ENCODE measurements at regions not wholly inside any gene's neighbourhood (a gene's known extent, or its start where the extent isn't known, plus 50 kb on each side); places are given as distances from the start of the nearest gene placed in this dataset.
"Not testable (repeated sequence)": the region's sequence is repeated elsewhere in the genome, so short reads cannot be mapped to it uniquely, and the experiment has no call there.

DNA sequence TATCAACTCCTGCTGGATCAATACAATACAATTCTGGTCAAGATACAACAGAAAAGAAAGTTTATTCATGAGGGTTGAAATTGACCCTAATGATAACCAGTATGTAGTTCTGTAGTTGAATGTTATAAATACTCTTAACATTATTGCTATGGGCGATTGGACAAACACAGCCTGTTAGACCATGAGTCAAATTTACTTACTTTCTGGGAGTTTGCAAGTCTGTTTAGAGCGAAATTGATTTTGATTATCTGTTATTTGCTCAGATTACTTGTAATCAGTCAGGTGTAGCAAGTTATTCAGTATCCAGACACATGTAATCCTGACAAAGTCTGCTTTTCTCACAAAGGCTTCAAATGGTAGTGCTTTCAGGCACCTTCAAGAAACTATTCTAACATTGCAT is 216.6 kb upstream of the B3GALT2 start:
- no peak for DNase-seq

DNA sequence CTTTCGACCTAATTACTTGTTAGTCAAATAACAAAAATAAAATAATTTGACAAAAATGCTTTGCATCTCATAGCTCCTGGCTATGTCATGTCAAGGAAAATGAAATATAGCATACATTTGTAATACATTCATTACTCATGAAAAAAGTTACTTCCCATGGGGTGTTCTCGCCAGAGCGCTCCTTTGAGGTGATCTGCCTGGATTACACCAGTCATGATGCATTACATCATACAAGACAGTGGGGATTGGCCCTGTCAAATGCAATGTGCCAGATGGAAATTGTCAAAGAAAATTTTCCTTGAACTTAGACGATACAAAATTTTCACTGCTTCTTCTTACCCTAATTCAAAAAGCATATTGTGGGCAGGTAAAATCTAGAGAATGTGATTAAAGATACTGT is 215.6 kb upstream of the B3GALT2 start:
- no peak for DNase-seq

DNA sequence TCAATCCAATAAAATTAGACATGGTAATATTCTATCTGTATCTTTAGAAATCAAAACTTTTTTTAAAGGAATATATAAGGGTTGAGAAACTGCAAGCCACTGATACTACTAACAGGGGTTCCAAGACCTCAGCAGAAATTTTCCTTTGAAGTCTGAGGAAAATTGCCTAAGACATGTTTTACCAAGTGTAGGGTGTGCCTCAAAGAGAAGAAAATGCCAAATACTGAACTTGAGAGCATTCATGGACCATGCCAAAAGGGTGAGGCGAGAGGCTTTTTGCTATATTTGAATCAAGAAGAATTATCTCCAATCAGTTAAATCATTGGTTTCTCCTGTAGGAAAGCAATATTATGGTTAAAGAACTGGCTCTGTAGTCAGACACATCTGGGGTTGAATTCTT is 207.9 kb upstream of the B3GALT2 start:
- DNase-seq = no peak

DNA sequence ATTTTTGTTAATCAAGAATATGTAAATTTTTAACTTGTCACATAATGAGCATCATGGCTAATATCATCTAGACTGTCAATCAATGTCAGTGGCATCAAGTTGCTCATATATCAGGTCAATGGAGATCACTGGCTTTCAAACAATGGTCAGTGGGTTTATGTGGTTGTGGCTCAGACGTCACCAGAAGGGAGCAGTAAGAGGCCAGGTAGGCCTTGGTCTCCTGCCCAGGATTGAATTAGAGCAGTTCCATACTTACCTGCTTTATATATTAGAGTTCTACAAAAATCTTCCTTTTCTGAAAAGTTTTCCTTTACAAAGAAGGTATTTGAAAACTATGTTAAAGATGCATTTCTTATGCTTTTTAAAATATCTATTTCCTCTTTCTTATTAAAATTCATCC is 206.3 kb upstream of the B3GALT2 start:
- DNase-seq = no peak

DNA sequence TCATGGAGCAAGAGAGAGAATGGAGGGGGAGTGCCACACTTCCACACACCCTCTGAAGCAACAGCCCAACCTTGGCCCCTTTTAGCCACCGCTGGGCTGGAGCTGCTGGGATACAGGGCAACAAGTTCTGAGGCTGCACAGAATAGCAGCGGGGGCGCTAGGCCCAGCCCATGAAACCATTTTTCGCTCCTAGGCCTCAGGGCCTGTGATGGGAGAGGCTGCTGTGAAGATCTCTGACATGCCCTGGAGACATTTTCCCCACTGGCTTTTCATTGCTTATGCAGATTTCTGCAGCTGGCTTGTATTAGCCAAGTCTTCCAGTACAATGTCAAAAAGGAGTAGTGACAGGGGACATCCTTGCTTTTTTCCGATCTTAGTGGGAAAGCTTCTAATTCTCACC is 202.3 kb upstream of the B3GALT2 start:
- no peak for DNase-seq

DNA sequence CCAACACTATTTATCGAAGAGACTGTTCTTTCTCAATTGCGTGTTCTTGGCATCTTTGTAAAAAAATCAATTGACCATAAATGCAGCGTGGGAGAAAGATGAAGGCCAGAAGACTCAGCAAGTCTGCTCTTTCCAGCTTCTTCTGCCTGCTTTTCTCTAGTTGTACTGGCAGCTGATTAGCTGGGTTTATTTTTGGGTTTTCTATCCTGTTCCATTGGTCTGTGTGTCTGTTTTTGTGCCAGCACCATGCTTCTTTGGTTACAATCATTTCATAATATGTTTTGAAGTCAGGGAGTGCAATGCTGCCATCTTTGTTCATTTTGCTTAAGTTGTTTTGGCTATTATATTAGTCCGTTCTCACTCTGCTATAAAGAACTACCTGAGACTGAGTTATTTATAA is 201.8 kb upstream of the B3GALT2 start:
- DNase-seq = no peak

DNA sequence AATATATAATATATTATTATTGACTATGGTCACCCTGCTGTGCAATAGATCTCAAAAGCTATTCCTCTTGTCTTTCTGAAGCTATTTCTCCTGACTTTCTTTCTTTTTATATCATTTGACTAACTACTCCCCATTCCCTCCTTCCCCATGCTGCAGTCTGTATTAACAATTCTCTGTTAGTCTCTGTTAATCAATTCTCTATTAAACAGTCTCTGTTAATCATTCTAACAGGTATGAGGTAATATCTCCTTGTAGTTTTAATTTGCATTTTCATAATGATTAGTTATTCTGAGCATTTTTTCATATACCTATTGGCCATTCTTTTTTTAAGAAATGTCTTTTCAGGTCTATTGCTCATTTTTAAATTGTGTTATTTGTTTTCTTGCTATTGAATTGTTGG is 201.0 kb upstream of the B3GALT2 start:
- no peak for DNase-seq

DNA sequence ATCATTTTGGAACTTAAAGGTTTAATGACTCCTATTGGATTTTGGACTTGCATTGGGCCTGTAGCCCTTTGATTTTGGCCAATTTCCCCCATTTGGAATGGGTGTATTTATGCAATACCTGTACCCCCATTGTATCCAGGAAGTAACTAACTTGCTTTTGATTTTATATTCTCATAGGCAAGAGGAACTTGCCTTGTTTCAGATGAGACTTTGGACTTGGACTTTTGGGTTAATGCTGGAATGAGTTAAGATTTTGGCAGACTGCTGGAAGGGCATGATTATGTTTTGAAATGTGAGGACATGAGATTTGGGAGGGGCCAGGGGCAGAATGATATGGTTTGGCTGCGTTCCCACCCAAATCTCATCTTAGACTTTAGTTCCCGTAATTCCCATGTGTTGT is 192.0 kb upstream of the B3GALT2 start:
- not testable (repeated sequence) for DNase-seq

DNA sequence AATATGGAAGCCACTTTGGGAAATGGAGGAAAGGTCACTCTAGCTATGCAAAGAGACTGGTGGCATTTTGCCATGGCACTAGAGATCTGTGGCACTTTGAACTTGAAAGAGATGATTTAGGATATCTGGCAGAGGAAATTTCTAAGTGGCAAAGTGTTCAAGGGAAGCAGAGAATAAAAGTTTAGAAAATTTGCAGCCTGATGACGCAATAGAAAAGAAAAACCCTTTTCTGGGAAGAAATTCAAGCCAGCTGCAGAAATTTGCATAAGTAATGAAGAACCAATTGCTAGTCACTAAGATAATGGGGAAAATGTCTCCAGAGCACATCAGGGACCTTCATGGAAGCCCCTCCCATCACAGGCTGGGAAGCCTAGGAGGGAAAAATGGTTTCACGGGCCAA is 191.1 kb upstream of the B3GALT2 start:
- no peak for DNase-seq

DNA sequence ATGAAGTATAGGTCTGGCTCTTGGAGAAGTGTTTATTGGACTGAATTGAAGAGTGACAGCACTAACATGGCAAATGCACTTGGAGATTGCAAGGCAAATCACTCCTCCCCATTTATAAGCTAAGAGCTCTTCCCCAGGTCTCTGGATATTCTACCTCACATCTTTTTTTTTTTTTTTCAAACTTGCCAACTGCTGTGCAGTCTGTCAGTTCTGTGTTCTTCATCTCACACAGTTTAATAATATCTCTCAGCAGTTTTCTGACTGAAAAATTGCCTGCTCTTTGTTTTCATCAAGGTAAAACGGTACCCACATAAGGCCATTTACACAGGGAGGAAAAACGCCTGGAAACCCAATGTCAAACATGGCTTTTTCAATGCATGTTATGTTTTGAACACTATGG is 186.1 kb upstream of the B3GALT2 start:
- no peak for DNase-seq

DNA sequence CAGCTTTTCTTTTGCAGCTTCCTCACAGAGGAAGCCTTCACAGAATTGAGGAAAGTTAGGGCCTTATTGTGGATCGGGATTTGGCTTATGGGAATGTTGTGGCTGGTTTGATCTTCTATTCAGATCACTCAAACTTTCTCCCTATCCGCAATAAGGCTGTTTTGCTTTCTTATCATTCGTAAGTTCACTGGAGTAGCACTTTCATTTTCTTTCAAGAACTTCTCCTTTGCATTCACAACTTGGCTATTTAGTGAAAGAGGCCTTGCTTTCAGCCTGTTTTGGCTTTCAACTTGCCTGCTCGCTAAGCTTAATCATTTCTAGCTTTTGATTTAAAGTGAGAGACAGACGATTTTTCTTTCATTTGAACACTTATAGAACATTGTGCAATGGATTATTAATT is 181.9 kb upstream of the B3GALT2 start:
- no peak for DNase-seq

DNA sequence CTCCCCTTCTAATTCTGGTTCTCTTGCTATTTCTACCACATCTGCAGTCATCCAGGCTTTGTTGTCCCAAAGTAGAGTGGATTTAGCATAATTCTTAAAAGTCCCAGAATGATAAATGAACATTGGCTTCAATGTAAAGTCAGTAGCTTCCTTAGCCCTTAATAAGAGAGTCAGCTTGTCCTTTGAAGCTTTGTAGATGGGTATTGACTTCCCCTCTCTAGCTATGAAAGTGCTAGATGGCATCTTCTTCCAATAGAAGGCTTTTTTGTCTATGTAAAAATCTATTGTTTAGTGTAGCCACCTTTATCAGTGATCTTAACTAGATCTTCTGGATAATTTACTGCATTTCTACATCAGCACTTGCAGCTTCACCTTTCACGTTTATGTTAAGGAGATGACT is 181.4 kb upstream of the B3GALT2 start:
- DNase-seq = no peak

DNA sequence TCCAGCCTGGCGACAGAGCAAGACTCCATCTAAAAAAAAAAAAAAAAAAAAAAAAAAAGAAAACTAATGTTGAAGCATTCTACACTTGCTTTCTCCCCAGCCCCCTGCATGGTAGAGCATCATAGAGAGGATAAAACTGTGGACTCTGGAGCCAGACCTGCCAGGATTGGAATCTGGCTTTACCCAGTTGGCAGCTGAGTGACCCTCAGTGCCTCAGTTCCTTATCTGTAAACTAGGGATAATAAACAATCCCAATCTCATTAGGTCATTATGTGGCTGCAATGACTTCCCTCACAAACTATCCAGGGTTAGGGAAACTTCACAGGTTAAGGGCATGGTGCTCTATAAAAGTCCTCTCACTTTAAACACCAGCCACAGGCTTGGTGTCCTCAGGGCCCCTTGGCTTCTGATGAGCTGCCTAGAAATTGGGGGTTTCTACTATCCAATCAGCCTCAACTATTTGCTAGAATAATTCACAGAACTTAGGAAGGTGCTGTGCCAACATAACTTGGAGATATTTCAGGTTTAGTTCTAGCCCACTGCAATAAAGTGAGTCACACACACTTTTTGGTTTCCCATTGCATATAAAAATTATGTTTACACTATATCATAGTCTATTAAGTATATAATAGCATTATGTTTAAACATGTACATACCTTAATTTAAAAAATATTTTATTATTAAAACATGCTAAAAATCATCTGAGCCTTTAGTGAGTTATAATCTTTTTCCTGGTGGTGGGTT is 180.5 kb upstream of the B3GALT2 start:
- no peak for DNase-seq

DNA sequence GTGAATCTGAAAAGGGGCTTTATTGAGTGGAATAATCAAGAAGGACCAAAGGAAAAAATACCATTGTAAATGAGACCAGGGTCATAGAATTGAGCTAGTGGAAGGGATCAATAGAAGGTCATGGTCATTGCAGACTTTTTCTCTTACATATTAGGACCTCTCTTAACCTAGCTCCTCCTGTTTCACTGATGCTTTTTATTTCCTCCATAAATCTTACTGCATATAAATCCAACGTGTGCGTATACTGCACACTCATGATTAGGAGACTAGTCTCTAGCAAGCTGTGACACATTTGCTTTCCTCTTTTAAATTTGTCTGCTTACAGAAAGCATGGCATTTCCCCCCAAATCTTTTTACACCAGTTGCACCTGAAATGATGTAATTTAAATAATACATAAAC is 179.6 kb upstream of the B3GALT2 start:
- DNase-seq = no peak

DNA sequence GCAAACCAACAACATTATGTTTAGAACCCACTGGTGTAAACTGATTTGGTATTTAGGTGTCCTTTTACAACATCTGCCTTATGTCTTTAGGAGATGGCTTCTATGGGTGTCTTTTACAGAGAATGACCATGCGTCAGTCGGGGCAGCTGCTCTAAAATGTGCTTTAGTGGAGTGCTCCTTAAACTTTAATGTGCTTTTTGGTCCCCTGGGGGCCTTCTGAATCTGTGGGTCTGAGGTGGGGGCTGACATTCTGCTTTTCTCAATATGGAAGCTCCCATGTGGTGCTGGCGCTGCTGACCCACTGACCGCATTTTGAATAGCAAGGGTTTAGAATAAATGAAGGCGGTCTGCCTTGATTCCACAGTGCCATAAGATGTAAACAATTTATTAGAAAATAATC is 173.2 kb upstream of the B3GALT2 start:
- no peak for DNase-seq

DNA sequence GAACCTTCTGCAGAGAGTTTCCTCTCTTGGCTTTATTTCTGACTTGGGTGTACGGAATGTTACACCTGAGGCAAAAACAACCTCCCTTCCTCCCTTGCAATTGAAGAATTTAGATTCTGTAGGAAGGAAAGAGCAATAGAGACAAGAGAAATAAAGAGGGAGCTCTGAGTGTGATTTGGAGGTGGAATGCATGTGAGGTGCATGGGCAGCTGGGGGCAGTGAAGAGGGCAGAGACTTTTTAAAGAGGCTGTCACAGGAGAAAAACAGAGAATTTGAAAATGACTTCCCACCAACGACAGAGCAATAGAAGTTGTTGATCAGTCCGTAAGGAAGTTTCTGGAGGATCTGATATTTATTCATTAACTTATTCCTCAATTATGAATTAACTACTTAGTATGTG is 172.0 kb upstream of the B3GALT2 start:
- no peak for DNase-seq

DNA sequence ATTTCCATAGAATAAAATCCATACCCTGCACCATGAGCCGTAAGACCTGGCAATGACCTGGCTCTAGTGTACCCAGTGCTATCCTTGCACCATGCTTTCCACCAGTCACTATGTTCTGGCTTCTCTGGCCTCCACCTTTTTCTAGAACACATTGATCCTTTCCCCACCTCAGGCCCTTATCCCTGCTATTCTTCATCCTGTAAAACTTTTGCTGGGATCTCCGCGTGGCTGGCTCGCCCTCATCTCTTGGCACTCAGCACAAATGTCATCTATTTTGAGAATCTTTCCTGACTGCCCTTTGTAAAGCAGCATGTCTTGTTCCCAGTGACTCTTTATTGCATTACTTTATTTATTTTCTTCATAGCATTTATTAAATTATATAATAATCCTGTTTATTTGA is 169.8 kb upstream of the B3GALT2 start:
- DNase-seq = no peak

DNA sequence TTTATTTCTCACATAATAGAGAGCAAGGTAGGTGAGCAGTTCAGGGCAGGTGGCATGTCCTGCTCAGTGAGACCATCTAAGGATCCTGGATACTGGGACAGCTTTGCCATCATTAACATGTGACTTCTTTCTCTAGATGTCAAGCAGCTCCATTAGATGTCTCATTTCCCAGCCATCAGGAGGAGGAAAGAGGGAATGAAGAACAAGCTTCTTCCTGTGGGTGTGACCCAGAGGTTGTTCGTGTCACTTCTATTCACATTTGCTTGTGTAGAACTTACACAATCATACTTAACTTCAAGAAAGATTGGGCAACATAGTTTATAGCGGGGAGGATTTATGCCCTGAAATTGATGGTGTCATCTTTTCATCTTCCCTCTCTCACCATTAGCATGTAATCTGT is 169.2 kb upstream of the B3GALT2 start:
- no peak for DNase-seq

DNA sequence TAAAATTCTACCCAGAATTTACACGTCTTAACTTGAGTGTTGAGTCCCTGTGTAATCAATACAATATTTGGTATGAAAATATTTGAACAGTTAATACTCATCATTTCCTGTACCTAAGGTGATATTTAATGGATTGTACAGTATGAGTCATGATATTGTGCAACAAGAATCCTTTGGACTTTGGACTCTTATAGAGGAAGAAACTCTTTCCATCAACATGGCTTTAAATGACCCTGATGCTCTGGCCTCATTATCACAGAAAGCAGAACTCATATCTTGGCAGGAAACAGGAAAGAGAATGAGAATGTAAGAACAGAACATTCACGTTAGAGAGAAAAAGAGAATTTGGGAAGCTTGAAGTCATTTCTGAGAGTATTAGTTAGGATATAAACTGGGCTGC is 168.8 kb upstream of the B3GALT2 start:
- DNase-seq = no peak

DNA sequence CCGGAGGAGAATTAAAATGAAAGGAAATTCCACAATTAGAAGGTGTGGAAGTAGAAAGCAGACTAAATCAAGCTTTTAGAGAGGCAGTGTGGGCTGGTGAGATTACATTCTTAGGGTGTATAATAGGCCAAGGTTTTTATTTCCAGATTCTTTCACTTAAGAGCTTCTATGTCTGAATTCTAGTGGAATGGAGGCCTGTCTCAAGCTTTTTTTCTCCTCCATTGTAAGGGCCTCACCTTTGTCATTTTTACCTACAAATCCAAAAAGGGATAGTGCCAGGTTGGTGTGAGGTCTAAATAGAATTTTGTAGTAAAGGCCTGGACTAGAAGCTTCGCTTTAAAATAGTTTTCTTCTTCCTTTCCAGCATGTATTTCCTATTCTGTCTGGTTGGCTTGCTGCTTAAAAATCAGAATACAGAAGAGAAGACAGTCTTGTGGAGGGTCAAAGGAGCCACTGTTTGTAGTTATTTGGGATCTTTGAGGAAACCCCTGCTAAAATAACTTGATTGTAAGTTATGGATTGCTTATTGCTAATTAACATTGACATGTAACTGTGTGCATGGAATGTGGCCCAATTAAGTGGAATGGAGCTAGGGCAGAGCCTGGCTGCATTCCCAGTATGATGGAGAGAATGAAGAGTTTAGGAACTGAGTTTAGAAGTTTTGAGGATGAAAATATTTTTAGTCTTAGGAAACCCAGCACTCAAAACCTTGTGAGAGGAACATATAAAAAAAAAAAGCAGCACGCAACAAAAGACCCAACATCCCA is 162.5 kb upstream of the B3GALT2 start:
- no peak for DNase-seq

DNA sequence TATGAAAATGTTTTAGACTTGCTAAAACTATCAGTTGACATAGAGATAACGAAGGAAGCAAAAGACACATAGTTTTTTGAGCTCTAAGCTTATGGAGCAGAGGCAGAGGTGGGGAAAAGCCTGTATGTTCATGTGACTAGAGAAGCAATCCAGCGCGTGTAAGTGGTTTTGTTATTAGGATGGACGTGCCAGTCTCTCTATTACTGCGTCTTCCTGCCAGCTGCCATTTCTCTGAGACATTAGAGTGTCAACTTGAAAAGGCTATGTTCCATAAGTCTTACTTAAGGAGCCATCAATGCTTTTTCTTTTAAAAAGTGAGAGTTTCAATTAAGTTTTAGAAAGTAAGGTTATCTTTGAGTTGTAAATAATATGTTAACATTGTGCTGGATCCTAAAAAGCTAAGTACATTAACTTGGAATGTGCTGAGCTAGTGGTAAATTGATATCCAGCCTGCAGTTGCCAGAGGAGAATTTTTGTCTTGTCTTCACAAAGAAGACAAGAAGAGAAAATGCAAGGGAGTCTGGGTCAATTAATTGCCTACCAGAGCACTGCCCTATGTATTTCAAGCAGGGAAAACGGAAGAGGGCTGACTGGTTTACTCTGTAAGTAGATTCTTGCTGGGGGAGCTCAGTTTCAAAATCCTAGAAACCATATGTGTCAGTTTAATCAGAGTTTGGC is 161.8 kb upstream of the B3GALT2 start:
- no peak for DNase-seq

DNA sequence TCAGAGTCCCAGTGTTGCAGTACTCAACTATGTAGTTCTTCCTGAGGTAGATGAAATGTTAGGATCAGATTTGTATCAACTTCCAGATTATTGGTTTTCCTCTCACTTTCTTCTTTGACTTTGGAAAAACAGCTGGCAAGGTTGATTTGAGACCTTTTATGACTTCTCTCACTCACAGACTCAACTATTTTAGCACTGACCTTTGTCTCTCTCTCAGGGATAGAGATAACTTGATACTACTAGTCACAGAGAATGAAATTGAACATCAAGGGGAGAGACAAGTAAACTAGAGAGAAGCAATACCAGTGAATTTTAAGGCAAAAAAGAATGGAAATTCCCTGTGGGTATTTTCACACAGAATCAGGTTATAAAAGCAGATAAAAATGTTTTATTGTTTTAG is 159.7 kb upstream of the B3GALT2 start:
- no peak for DNase-seq

DNA sequence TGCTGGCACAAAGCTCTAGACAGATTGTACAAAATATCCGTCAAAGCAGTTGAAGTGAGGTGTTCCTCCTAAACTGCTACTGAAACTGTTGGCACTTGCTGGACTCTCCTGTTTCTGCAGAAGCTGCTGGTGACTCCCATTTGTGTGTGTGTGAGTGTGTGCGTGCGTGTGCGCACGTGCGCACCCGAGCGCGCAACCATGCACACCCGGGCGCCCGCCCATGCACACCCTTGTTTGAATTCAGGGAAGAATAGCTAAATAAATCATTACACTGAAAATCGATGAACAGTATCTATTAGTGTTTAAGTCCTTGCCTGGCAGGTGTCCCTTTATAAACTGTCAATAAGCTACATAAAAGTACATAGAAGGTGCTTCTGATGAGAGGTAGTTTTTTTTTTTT is 156.4 kb upstream of the B3GALT2 start:
- no peak for DNase-seq

DNA sequence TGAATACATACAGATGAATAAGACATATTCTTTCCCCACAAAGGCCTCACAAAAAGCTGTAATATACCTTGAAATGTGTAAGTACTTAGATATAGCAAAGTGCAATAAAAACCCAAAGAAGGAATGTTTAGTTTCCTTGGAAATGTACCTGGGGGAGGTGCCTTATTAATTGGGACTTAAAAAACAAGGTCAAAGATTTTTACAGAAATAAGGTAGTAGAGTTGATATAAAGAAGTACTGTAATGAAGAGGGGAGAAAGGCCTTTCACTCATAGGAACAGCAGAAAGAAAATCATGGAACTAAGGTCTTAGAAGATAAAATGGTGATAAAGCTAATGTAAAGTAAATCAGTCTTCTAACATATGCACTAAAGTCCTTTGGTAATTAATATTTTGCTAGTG is 153.9 kb upstream of the B3GALT2 start:
- DNase-seq = no peak
